ENCODE measurements at regions not wholly inside any gene's neighbourhood (a gene's known extent, or its start where the extent isn't known, plus 50 kb on each side); places are given as distances from the start of the nearest gene placed in this dataset.

DNA sequence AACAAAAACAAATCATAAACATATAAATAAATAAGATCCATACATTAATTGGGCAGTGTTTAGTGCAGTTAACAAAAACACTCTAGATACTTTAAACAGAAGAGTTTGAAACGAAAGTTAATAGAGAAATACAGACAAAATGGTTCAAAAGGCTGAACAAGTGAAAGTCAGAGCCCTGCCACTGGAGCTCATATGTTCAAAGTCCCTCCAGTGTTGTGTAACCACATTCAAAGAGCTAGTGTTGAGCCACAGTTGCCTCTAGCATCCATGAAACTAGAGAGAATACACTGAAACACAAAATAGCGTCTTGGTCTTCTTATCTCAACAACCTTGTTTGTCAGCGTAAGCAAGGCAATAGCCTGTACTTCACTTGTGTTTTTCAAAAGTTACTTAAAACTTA lies 1309.8 kb upstream of the NRXN1 start:
- TF ChIP-seq CTCF (IDR thresholded peaks at IDR 0.05) (no peak), POLR2A (IDR thresholded peaks at IDR 0.05) (no peak)

Data from right lobe of liver (tissue), 4 donors.